ENCODE measurements at regions not wholly inside any gene's neighbourhood (a gene's known extent, or its start where the extent isn't known, plus 50 kb on each side); places are given as distances from the start of the nearest gene placed in this dataset.

DNA sequence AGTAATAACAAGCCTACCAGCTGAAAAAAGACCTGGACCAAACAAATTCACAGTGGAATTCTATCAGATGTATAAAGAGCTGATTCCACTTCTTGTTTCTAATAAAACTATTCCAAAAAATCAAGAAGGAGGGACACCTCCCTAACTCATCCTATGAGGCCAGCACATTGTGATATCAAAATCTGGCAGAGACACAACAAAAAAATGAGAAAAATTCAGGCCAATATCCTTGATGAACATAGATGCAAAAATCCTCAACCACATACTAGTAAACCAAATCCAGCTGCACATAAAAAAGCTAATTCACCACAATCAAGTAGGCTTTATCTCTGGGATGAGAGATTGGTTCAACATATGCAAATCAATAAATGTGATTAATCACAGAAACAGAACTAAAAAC is 147.9 kb upstream of the NEIL3 start:
- no peak for TF ChIP-seq CTCF (IDR thresholded peaks at IDR 0.05; ENCODE audit: control insufficient read depth, extremely low read depth, insufficient read depth)
- no peak for DNase-seq (ENCODE audit: low read depth)

GRCh38 chr4:177163532-177163931 is 146.1 kb upstream of the NEIL3 start:
- TF ChIP-seq CTCF (IDR thresholded peaks at IDR 0.05; ENCODE audit: control insufficient read depth, extremely low read depth, insufficient read depth), result no peak
- no peak overlapping the region for H3K4me3 ChIP-seq (ENCODE audit: low read depth, low read length)
- DNase-seq (ENCODE audit: low read depth), result no peak

More for the DNA sequence above, 147.9 kb upstream of the NEIL3 start:
- no peak overlapping the region for H3K4me3 ChIP-seq (ENCODE audit: low read depth, low read length)

DNA sequence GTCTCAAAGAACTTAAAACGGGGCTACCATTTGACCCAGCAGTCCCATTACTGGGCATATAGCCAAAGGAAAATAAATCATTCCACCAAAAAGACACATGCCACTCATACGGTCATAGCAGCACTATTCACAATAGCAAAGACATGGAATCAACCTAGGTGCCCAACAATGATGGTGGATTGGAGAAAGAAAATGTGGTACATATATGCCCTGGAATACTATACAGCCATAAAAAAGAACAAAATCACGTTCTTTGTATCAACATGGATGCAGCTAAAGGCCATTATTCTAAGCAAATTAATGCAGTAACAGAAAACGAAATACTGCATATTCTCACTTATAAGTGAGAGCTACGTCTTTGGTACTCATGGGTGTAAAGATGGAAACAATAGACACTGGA is 138.1 kb upstream of the NEIL3 start:
- no peak for TF ChIP-seq CTCF (IDR thresholded peaks at IDR 0.05; ENCODE audit: control insufficient read depth, extremely low read depth, insufficient read depth)
- DNase-seq (ENCODE audit: low read depth), result no peak
- H3K4me3 ChIP-seq (ENCODE audit: low read depth, low read length), result no peak overlapping the region

GRCh38 chr4:177175473-177175872 is 134.2 kb upstream of the NEIL3 start:
- no peak for DNase-seq (ENCODE audit: low read depth)
- H3K4me3 ChIP-seq (ENCODE audit: low read depth, low read length), result no peak overlapping the region
- no peak for TF ChIP-seq CTCF (IDR thresholded peaks at IDR 0.05; ENCODE audit: control insufficient read depth, extremely low read depth, insufficient read depth)

- no peak for TF ChIP-seq CTCF (IDR thresholded peaks at IDR 0.05; ENCODE audit: control insufficient read depth, extremely low read depth, insufficient read depth)
- no peak for DNase-seq (ENCODE audit: low read depth)
- H3K4me3 ChIP-seq (ENCODE audit: low read depth, low read length), result no peak overlapping the region
These were observed 132.1 kb upstream of the NEIL3 start for GRCh38 chr4:177177541-177178081.

DNA sequence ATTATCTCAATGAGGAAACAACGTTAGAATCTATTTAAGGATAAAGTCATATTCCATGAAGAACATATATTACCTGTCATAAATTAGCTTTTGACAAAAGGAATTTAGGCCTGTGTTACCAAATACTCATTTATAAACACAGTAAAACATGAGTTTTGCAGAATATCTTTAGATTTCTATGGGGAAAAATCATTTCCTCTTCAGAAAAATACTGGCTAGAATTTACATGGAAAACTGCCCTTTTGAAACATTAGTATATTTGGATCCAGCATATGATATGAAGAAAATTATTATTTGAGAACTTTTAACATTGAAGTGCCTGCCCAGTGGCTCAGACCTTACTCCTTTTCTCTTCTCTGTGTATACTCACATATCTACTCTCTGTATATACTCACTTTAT is 131.4 kb upstream of the NEIL3 start:
- no peak overlapping the region for H3K4me3 ChIP-seq (ENCODE audit: low read depth, low read length)
- DNase-seq (ENCODE audit: low read depth), result no peak
- TF ChIP-seq CTCF (IDR thresholded peaks at IDR 0.05; ENCODE audit: control insufficient read depth, extremely low read depth, insufficient read depth), result no peak

DNA sequence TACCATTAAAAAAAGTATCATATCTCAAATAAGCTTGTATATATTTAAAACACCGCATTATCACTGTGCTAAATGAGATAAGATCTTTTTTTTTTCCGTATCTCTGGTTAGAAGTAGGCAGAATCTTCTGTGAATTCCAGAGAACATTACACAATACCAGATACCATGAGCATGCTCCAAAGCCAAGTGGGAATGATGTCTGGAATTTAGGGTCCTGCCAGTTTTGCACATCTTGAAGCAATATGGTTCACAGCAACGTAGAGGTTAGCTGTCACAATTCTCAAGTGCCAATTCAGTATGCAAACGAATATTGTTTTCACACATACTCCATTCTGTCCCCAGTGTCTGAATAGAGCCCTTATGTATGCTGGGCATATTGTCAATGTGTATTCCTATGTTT is 127.5 kb upstream of the NEIL3 start:
- no peak for TF ChIP-seq CTCF (IDR thresholded peaks at IDR 0.05; ENCODE audit: control insufficient read depth, extremely low read depth, insufficient read depth)
- DNase-seq (ENCODE audit: low read depth), result no peak
- H3K4me3 ChIP-seq (ENCODE audit: low read depth, low read length), result no peak overlapping the region
